22Rv1 (cell line): ENCODE measurements at regions not wholly inside any gene's neighbourhood (a gene's known extent, or its start where the extent isn't known, plus 50 kb on each side); places are given as distances from the start of the nearest gene placed in this dataset.
A peak's percentile ranks its signal among the peaks of the same experiment; 100 is the strongest.

Experiments
- H3K27ac ChIP-seq: fragments of 450-650 bp; 2 replicates; pipeline ENCODE4 v1.5.1; 2017
- CTCF ChIP-seq: fragments of 450-650 bp; IDR thresholded peaks from 2 replicates; pipeline ENCODE4 v1.5.1; 2017; ENCODE audit warnings: mild to moderate bottlenecking
- ZFX ChIP-seq: fragments of 450-650 bp; IDR thresholded peaks from 2 replicates; pipeline ENCODE4 v1.6.1; 2017; ENCODE audit warnings: antibody characterized with exemption, borderline replicate concordance

GRCh38 chr1:200267937-200268336 is 141.9 kb downstream of the ZNF281 start:
- TF ChIP-seq CTCF (no peak), ZFX (no peak)

GRCh38 chr1:200267458-200267857 is 142.4 kb downstream of the ZNF281 start:
- no peak for TF ChIP-seq ZFX
- TF ChIP-seq CTCF = no peak
- H3K27ac ChIP-seq = no peak overlapping the region

More at GRCh38 chr1:200267937-200268336, 141.9 kb downstream of the ZNF281 start:
- no peak overlapping the region for H3K27ac ChIP-seq

- H3K27ac ChIP-seq = no peak overlapping the region
- TF ChIP-seq CTCF = no peak
- TF ChIP-seq ZFX = no peak
Measured at GRCh38 chr1:200266871-200267270, 143.0 kb downstream of the ZNF281 start.

GRCh38 chr1:200265881-200266280 is 144.0 kb downstream of the ZNF281 start:
- H3K27ac ChIP-seq = no peak overlapping the region
- no peak for TF ChIP-seq ZFX

GRCh38 chr1:200265104-200265503 is 144.7 kb downstream of the ZNF281 start:
- TF ChIP-seq CTCF (no peak), ZFX (no peak)
- H3K27ac ChIP-seq = no peak overlapping the region

GRCh38 chr1:200263203-200263602 is 146.6 kb downstream of the ZNF281 start:
- no peak overlapping the region for H3K27ac ChIP-seq
- TF ChIP-seq ZFX (no peak), CTCF (no peak)

- H3K27ac ChIP-seq = no peak overlapping the region
- TF ChIP-seq CTCF = peak; percentile 47
- no peak for TF ChIP-seq ZFX
Measured at GRCh38 chr1:200262326-200262965, 147.4 kb downstream of the ZNF281 start.
